Ovary (tissue), 3 donors: ENCODE measurements at regions not wholly inside any gene's neighbourhood (a gene's known extent, or its start where the extent isn't known, plus 50 kb on each side); places are given as distances from the start of the nearest gene placed in this dataset.
"Not testable (repeated sequence)": the region's sequence is repeated elsewhere in the genome, so short reads cannot be mapped to it uniquely, and the experiment has no call there.

Experiments
- CTCF ChIP-seq, 3 donors: fragments of 450-650 bp in 2 of 3; fragments of 200-600 bp in 1 of 3; IDR thresholded peaks; one replicate each; pipeline versions ENCODE4 v1.5.1 to v1.8.0; 2016 to 2022; ENCODE audit warnings: antibody characterized with exemption in 3 of 3, mild to moderate bottlenecking in 1 of 3
- EP300 ChIP-seq: sonication (generic); formaldehyde crosslinking; IDR thresholded peaks from one replicate; pipeline ENCODE4 v1.6.1; 2017; ENCODE audit warnings: antibody characterized with exemption
- POLR2A ChIP-seq: fragments of 450-650 bp; IDR thresholded peaks from one replicate; pipeline ENCODE4 v1.6.1; 2017; ENCODE audit warnings: antibody characterized with exemption, mild to moderate bottlenecking, moderate library complexity
- donor health status: DM: no; HTN: no; CAD: no.

- not testable (repeated sequence) for TF ChIP-seq CTCF (IDR thresholded peaks at IDR 0.05); EP300; POLR2A
Observed at GRCh38 chr21:5035147-5035546, 5486.2 kb upstream of the TPTE start.
